ENCODE measurements at regions not wholly inside any gene's neighbourhood (a gene's known extent, or its start where the extent isn't known, plus 50 kb on each side); places are given as distances from the start of the nearest gene placed in this dataset.

- TF ChIP-seq SP2 (IDR thresholded peaks at IDR 0.05; ENCODE audit: low read length), result no peak
These were observed 567.5 kb downstream of the BCL11A start (continued) for GRCh38 chr2:59985923-59986322.
